ENCODE measurements at regions not wholly inside any gene's neighbourhood (a gene's known extent, or its start where the extent isn't known, plus 50 kb on each side); places are given as distances from the start of the nearest gene placed in this dataset.
"Not testable (repeated sequence)": the region's sequence is repeated elsewhere in the genome, so short reads cannot be mapped to it uniquely, and the experiment has no call there.

DNA sequence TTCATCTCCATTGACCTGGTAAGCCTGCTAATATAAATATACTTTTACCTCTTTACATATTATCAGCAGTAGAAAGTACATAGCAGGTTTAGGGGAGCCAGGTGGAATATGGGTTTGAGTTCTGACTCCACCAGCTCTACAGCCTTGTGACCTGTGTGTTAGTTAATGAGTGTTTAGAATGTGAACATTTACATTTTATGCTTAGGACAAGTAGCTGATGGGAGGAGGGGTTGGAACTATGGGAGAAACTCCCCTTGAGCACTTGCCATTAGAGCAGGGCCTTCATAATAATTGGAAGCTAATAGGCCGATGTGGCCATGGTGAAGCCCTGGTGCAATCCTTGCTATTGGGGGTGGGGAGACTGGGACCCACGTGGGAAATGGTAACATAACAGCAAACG, 148.3 kb upstream of the NTRK2 start:
- Histone ChIP-seq H3K36me3 (ENCODE audit: insufficient read depth, low read length) (no peaks in the 10 kb centered on the region), H3K4me2 (ENCODE audit: low read length) (no peak overlapping the region), H3K9me3 (ENCODE audit: insufficient read depth, low read depth, low read length) (no peaks in the 10 kb centered on the region), H2AFZ (ENCODE audit: low read depth, low read length) (no peak overlapping the region), H3K27me3 (ENCODE audit: insufficient read depth, low read length) (no peaks in the 10 kb centered on the region), H3K4me1 (ENCODE audit: insufficient read depth, low read length) (no peaks in the 10 kb centered on the region), H3K9ac (ENCODE audit: low read length) (no peak overlapping the region), H4K20me1 (ENCODE audit: insufficient read depth, low read length) (no peaks in the 10 kb centered on the region), H3K27ac (ENCODE audit: low read depth, low read length) (no peak overlapping the region), H3K79me2 (ENCODE audit: insufficient read depth, low read length) (no peaks in the 10 kb centered on the region), H3K4me3 (ENCODE audit: insufficient read depth, low read depth, low read length) (no peak overlapping the region)
- Mint-ChIP-seq H3K36me3 (ENCODE audit: low read depth, unreplicated experiment) (peaks cover 2% of the 10 kb centered on the region), H3K27me3 (ENCODE audit: low read depth, unreplicated experiment) (no peaks in the 10 kb centered on the region), H3K4me1 (ENCODE audit: low read depth, unreplicated experiment) (no peaks in the 10 kb centered on the region), H3K9me3 (ENCODE audit: unreplicated experiment) (peaks cover 14% of the 10 kb centered on the region), H3K27ac (ENCODE audit: unreplicated experiment) (no peak overlapping the region), H3K4me3 (ENCODE audit: unreplicated experiment) (no peak overlapping the region)
- DNase-seq (ENCODE audit: low read depth) = no peak
- FAIRE-seq = no peak
- TF ChIP-seq CTCF (IDR thresholded peaks at IDR 0.05; ENCODE audit: insufficient read depth, low read depth, low read length) = no peak
- no peak for TF ChIP-seq EZH2 (IDR thresholded peaks at IDR 0.05; ENCODE audit: insufficient read depth, low read length)

DNA sequence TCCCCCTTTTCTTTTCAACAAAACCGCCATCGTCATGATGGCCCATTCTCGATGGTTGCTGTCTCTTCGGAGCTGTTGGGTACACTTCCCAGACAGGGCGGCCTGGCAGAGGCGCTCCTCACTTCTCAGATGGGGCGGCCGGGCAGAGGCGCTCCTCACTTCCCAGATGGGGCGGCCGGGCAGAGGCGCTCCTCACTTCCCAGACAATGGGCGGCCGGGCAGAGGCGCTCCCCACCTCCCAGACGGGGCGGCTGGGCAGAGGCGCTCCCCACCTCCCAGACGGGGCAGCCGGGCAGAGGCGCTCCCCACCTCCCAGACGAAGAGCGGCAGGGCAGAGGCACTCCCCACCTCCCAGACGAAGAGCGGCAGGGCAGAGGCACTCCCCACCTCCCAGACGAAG, 143.3 kb upstream of the NTRK2 start:
- H3K27ac ChIP-seq (ENCODE audit: low read depth, low read length); H3K4me3 ChIP-seq (ENCODE audit: insufficient read depth, low read depth, low read length); H3K9me3 ChIP-seq (ENCODE audit: insufficient read depth, low read depth, low read length); H3K27me3 ChIP-seq (ENCODE audit: insufficient read depth, low read length); DNase-seq (ENCODE audit: low read depth); H3K27me3 Mint-ChIP-seq (ENCODE audit: low read depth, unreplicated experiment); H3K9me3 Mint-ChIP-seq (ENCODE audit: unreplicated experiment); H3K27ac Mint-ChIP-seq (ENCODE audit: unreplicated experiment); H3K79me2 ChIP-seq (ENCODE audit: insufficient read depth, low read length); H2AFZ ChIP-seq (ENCODE audit: low read depth, low read length); H3K36me3 Mint-ChIP-seq (ENCODE audit: low read depth, unreplicated experiment); H3K9ac ChIP-seq (ENCODE audit: low read length); H3K4me1 ChIP-seq (ENCODE audit: insufficient read depth, low read length); FAIRE-seq; H3K4me1 Mint-ChIP-seq (ENCODE audit: low read depth, unreplicated experiment); H3K36me3 ChIP-seq (ENCODE audit: insufficient read depth, low read length); H3K4me2 ChIP-seq (ENCODE audit: low read length); H4K20me1 ChIP-seq (ENCODE audit: insufficient read depth, low read length); H3K4me3 Mint-ChIP-seq (ENCODE audit: unreplicated experiment): not testable (repeated sequence)

DNA sequence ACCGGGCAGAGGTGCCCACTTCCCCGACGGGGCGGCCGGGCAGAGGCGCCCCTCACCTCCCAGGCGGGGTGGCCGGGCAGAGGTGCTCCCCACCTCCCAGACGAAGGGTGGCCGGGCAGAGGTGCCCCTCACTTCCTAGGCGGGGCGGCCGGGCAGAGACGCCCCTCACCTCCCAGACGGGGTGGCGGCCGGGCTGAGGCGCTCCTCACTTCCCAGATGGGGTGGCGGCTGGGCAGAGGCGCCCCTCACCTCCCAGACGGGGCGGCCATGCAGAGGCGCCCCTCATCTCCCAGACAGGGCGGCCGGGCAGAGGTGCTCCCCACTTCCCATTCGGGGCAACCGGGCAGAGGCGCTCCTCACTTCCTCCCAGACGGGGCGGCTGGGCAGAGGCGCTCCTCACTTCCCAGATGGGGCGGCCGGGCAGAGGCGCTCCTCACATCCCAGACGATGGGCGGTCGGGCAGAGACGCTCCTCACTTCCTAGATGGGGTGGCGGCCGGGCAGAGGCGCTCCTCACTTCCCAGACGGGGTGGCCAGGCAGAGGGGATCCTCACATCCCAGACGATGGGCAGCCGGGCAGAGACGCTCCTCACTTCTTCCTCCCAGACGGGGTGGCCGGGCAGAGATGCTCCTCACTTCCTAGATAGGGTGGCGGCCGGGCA, 142.3 kb upstream of the NTRK2 start:
- not testable (repeated sequence) for FAIRE-seq; H3K36me3 ChIP-seq (ENCODE audit: insufficient read depth, low read length); H3K9me3 Mint-ChIP-seq (ENCODE audit: unreplicated experiment); H3K27me3 ChIP-seq (ENCODE audit: insufficient read depth, low read length); H4K20me1 ChIP-seq (ENCODE audit: insufficient read depth, low read length); H2AFZ ChIP-seq (ENCODE audit: low read depth, low read length); H3K4me2 ChIP-seq (ENCODE audit: low read length); H3K9me3 ChIP-seq (ENCODE audit: insufficient read depth, low read depth, low read length); H3K9ac ChIP-seq (ENCODE audit: low read length); H3K4me3 Mint-ChIP-seq (ENCODE audit: unreplicated experiment); DNase-seq (ENCODE audit: low read depth); H3K4me3 ChIP-seq (ENCODE audit: insufficient read depth, low read depth, low read length); H3K27ac Mint-ChIP-seq (ENCODE audit: unreplicated experiment); H3K4me1 ChIP-seq (ENCODE audit: insufficient read depth, low read length); H3K27me3 Mint-ChIP-seq (ENCODE audit: low read depth, unreplicated experiment); H3K27ac ChIP-seq (ENCODE audit: low read depth, low read length); H3K36me3 Mint-ChIP-seq (ENCODE audit: low read depth, unreplicated experiment); H3K4me1 Mint-ChIP-seq (ENCODE audit: low read depth, unreplicated experiment); H3K79me2 ChIP-seq (ENCODE audit: insufficient read depth, low read length)

DNA sequence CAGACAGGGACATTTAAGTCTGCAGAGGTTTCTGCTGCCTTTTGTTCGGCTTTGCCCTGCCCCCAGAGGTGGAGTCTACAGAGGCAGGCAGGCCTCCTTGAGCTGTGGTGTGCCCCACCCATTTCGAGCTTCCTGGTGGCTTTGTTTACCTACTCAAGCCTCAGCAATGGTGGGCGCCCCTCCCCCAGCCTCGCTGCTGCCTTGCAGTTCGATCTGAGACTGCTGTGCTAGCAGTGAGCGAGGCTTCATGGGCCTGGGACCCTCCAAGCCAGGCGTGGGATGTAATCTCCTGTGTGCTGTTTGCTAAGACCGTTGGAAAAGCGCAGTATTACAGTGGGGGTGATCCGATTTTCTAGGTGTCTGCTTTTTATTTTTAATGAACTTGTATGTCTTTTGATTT, 133.6 kb upstream of the NTRK2 start:
- not testable (repeated sequence) for H3K4me3 Mint-ChIP-seq (ENCODE audit: unreplicated experiment); H3K27ac Mint-ChIP-seq (ENCODE audit: unreplicated experiment); H3K27ac ChIP-seq (ENCODE audit: low read depth, low read length); H4K20me1 ChIP-seq (ENCODE audit: insufficient read depth, low read length); H3K4me3 ChIP-seq (ENCODE audit: insufficient read depth, low read depth, low read length); H3K4me1 Mint-ChIP-seq (ENCODE audit: low read depth, unreplicated experiment); H3K79me2 ChIP-seq (ENCODE audit: insufficient read depth, low read length); H3K4me2 ChIP-seq (ENCODE audit: low read length); H3K4me1 ChIP-seq (ENCODE audit: insufficient read depth, low read length); H3K36me3 ChIP-seq (ENCODE audit: insufficient read depth, low read length); H3K9me3 ChIP-seq (ENCODE audit: insufficient read depth, low read depth, low read length); H2AFZ ChIP-seq (ENCODE audit: low read depth, low read length); FAIRE-seq; H3K36me3 Mint-ChIP-seq (ENCODE audit: low read depth, unreplicated experiment); DNase-seq (ENCODE audit: low read depth); H3K9ac ChIP-seq (ENCODE audit: low read length); H3K27me3 ChIP-seq (ENCODE audit: insufficient read depth, low read length); H3K27me3 Mint-ChIP-seq (ENCODE audit: low read depth, unreplicated experiment)
- peaks cover 22% of the 10 kb centered on the region for H3K9me3 Mint-ChIP-seq (ENCODE audit: unreplicated experiment)
